ENCODE measurements at regions not wholly inside any gene's neighbourhood (a gene's known extent, or its start where the extent isn't known, plus 50 kb on each side); places are given as distances from the start of the nearest gene placed in this dataset.

DNA sequence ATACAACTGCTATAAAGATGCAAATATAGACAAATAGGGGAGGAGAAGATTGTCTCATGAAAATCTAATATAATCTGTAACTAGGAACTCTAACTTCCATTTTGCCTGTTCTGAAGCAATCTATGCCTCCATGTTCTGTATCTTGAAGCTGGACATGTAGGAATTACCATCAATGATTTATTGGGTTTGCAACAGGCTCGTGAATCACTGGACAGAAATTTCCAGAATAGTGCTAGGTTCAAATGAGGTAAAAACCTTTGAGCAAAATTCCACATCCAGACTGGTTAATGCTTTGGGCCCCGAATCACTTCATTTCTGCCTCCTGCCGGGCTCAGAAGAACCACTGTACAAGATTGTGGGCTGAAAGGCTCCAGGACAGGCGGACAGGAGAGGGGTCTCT lies 110.7 kb upstream of the CTTNBP2NL start:
- no peak for TF ChIP-seq EP300 (IDR thresholded peaks at IDR 0.05; ENCODE audit: borderline replicate concordance)
- TF ChIP-seq TAF1 (IDR thresholded peaks at IDR 0.05; ENCODE audit: low read depth) = no peak
- TF ChIP-seq CEBPB (IDR thresholded peaks at IDR 0.05) = no peak
- TF ChIP-seq TCF12 (IDR thresholded peaks at IDR 0.05; ENCODE audit: low read depth) = no peak

Data from Ishikawa (cell line).